ENCODE measurements at regions not wholly inside any gene's neighbourhood (a gene's known extent, or its start where the extent isn't known, plus 50 kb on each side); places are given as distances from the start of the nearest gene placed in this dataset.

GRCh38 chr6:45739058-45739457, 276.6 kb downstream of the CLIC5 start:
- DNase-seq = no peak

- no peak for DNase-seq
Measured at GRCh38 chr6:45738057-45738455, 277.6 kb downstream of the CLIC5 start.

- DNase-seq = peak; percentile 65
Measured at GRCh38 chr6:45737331-45738056, 278.2 kb downstream of the CLIC5 start.

- DNase-seq = no peak
Measured at GRCh38 chr6:45736134-45736533, 279.5 kb downstream of the CLIC5 start.

DNA sequence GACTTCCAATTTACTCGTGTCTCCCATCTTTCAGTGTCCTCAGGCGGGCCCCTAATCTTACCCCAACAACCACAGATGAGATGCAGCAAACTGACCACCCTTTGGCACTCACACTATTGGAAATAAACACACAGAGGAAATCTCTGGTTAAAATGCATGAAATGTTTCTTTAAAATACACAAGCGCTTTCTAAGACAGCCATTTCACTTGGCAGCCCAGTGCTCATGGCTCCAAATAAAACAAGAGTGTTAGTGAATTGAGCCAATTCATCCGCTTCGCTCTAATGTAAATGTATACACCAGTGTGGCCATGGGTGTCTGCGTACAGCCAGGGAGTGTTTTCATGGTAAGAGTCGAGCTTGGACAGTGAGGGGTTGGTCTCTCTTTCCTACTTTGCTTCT, 282.9 kb downstream of the CLIC5 start:
- DNase-seq = no peak

DNA sequence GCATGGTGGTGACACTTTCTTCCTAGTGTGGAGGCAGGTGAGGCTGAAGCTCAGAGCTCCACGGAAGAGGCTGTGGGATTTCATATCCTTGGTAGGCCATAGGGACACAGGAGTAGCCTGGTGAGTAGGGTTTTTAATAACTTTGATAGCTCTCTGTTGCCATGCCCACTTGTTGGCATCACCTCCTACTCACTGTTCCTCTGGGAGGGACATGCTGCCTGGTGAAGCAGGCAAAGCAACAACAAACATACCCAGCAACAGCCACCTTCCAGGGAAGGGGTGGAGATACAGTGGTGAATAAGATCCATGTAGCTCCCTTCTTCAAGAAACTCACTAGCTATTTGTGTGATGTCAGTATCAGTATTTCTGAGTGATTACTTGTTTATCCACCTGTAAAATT, 285.4 kb downstream of the CLIC5 start:
- DNase-seq = no peak

- no peak for DNase-seq
Measured at GRCh38 chr6:45728674-45729073, 287.0 kb downstream of the CLIC5 start.

DNA sequence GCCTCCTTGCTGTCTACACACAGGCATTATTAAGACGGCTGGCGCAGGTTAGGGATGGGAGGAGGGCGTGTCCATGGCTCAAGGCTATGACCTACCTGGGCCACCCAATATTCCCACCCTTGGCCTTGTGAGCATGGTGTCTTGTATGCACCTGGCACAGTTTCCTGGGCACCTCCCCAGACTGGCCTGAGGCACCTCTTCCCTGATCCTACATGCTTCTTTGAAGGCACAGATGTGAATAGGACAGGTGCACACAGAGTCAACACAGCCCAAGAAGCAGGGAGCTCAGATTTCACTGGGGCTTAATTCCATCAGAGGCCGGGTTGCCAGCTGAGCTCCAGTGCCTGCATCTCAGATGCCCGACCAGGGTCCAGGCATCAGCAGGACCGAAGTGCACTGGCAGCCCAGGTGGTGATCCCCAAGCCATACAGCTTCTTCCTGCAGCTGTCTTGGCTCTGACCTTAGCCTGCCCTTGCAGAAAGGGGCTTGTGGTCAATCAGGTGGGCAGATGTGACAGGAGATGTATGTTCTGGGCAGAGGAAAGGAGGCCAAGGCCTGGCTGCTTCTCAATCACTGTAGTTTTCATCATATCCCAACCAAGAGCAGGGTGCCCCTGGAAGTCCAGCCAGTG, 287.7 kb downstream of the CLIC5 start:
- DNase-seq = no peak

DNA sequence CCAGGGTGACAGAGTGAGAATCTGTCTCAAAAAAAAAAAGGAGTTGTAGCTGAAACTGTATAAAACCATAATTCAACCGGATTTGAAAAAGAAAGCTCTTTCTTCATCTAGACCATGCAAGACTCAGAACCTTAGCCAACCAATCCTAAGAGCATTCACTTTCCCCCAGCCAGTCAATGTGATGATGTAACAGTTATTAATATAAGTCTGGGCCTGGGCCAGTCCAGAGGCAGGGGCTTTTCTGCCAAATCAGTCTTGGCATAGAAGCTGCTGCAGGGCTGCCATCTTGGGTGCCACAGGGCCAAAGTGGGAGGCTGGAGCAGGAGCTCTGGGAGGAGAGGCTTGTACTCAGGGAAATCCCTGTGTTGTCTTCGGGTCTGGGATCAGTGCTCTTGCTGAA, 288.4 kb downstream of the CLIC5 start:
- no peak for DNase-seq

DNA sequence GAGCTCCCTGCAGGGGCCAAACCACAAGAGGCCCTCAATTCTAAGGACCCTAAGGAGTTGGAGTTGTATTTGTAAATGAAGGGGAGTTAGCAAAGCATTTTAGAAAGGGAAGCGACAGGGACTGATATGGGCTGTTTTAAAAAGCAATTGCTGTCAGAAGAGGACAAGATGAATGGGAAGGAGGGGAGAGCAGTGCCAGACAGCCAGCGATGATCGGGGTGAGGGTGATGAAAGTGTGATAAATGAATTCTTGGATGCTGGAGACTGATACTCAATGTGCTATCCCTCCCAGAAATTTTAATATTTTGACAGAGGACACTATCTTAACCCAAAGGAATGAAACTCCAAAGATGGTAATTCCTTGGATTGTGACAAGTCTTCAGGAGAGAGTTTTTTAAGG, 289.2 kb downstream of the CLIC5 start:
- no peak for DNase-seq

DNA sequence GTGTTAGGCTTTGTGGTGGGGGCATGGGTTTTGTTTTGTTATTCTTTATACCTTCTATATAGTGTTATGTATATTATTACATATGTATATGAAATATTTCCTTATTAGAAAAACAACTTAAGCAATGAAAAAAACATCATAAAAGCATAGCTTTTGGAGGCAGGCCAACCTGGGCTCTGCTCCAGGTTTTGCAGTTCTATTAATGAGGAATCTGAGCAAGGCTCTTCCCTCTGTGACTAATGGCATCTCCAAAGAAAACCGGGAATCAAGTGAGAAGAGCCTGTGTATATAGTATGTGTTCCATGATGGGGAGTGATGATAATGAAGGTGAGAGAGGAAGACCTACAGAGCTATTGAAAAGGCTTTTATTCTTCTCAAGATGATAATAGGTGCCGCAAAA, 291.1 kb downstream of the CLIC5 start:
- no peak for DNase-seq

DNA sequence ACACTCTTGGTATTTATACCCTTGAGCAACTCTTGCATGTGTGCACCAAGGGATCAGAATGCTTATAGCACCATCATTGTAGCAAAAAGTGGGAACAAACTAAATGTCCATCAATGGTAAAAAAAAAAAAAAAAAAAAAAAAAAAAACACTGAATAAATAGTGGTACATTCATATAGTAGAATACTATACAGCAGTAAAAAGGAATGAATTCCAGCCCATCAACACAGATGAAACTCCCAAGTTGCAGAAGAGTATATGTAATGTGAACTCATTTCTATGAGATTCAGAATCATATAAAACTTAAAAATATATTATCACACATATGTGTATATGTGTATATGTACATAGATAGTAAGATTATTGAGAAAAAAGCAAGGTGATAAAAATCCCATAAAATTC, 291.6 kb downstream of the CLIC5 start:
- no peak for DNase-seq

DNA sequence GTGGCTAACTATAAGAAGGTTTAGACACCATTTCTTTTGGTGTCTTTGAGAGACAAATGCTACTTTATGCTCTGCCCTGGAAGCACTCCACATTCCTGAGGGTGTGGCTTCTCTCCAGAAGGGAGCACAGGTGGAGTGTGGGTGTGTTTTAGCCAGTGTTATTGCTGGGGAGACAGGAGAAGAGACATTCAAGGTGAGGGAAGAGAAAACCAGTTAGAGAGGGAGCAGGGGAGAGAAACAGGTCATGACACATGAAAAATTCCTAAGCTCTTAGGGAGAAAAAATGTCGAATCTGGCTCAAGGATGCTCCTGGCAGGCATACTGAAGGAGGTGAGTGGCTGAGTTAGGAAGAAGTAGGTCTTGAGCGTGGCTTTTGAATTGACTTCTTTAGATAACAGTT, 292.8 kb downstream of the CLIC5 start:
- DNase-seq = no peak

DNA sequence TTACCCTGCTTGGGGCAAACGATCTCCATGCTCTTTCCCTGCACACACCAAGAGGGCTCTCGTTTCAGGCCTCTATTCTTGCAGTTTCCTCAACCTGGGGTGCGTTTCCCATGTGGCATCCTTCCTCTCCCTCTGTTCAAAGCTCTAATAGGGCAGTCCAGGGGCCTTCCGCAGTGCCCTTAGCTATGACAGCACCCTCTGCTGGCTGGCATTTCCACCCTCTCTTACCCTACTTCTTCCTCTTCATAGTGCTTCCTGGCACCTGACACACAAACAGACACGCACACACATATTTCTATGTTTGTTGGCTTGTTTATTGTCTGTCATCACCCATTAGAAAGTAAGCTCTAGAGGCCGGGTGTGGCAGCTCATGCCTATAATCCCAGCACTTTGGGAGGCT, 294.0 kb downstream of the CLIC5 start:
- no peak for DNase-seq

GRCh38 chr6:45718871-45719270, 296.8 kb downstream of the CLIC5 start:
- no peak for DNase-seq

- no peak for DNase-seq
Measured at GRCh38 chr6:45718131-45718530, 297.5 kb downstream of the CLIC5 start.

GRCh38 chr6:45717715-45718114, 297.9 kb downstream of the CLIC5 start:
- no peak for DNase-seq

GRCh38 chr6:45717027-45717426, 298.6 kb downstream of the CLIC5 start:
- DNase-seq = no peak

- DNase-seq = no peak
Measured at GRCh38 chr6:45715508-45715803, 300.2 kb downstream of the CLIC5 start.

DNA sequence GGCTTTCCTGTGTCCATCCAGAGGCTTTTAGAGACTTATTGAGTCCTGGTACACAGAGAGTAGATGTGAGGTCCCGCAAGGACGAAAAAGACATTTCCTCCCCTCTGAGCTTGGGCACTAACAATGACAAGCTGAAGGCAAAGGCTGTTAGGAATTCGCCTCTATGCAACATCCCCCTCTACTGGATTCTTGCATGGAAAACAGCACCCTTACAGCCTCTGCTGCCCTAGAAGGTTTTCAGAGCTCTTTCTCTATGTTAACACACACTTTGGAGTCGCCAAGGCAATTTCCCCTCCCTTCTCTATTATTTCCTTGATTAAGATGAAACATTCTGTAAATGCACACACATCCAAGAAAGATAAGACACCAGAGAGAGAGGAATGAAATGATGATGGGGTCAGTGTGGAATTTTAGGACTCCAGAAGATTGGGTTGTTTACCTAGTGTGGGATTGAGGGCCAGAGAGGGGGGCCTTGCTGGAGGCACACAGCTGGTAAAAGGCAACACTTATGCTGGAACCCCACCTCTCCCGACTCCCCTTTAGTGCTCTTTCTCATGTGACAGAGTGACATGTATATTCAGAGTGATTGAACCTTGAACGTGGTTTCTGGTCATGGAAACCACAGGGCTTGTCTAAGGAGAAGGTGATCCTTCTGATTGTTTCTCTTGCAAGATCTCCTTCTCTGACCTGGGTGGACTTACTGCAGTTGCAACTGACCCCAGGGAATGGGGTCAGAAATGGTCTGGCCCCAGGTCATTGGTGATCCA, 300.7 kb downstream of the CLIC5 start:
- DNase-seq = peak; percentile 81

GRCh38 chr6:45714006-45714730, 301.5 kb downstream of the CLIC5 start:
- no peak for DNase-seq

Measured in inflammatory macrophage treated with lipopolysaccharide for 4 hours (primary cell).